Embryonic facial prominence (tissue), 1 donor: ENCODE measurements at regions not wholly inside any gene's neighbourhood (a gene's known extent, or its start where the extent isn't known, plus 50 kb on each side); places are given as distances from the start of the nearest gene placed in this dataset.
"Not testable (repeated sequence)": the region's sequence is repeated elsewhere in the genome, so short reads cannot be mapped to it uniquely, and the experiment has no call there.

Source experiments
- DNase-seq: peaks from one replicate; pipeline ENCODE4 v3.0.0-alpha.2; 2016; ENCODE audit errors: extremely low spot score

DNA sequence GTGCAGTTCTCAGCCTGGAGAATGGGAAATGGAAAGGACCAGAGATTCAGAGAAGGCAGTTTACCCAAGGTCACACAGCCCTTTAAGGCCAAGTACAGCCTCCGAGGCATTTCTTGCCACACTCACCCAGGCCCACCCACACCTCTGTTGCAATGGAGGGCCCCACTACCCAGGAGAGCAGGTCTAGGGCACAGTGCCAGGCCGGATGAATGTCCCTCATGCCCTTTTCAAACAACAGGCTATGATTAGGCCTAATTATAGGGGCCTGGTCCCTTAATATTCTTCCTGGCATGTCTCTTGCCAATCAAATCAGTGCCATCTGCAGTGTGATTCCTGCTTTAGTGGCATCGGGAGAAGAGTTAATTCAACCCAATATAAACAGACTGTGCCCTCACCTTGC lies 195.3 kb downstream of the KLRB1 start:
- not testable (repeated sequence) for DNase-seq

DNA sequence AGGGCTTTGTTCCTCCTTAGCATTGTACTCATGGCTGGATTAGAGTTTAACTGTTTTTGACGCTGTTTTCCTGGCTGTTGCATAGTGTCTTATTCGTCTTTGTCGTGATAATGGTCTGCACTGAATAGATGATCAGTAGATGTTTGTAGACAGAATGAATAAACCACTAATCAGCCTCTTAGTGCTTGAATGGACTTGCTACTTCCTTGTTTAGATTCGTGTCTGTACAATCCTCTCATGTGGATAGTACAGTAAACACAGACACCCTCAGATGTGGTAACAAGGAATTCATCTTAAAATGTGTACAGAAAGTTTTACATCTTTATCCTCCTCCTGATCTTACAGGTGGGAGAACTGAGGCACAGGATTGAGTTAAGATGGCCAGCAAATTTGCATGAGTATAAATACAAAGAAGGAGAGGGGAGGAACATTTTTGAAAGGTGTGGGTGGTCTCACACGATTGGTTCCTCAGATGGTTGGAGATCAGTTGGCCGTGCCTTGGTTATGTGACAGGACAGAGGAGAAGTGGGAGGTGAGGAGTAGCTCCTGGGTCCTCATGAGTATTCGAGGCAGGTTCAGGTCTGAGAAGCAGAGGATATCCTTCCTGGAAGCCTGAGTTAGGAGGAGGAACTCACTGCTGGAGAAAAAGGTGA lies 196.0 kb downstream of the KLRB1 start:
- DNase-seq, result not testable (repeated sequence)

DNA sequence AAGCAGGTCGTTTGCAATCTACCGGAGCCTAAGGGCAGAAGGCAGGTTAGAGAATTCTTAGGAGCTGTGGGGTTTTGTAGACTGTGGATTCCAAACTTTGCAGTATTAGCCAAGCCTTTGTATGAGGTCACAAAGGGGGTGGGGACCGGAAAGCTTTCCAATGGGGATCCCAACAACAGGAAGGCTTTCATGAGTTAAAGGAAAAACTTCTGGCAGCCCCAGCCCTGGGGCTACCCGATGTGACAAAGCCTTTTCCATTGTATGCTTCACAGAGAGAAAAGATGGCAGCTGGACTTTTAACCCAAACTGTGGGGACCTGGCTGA lies 199.2 kb upstream of the PZP start:
- DNase-seq, result not testable (repeated sequence)

DNA sequence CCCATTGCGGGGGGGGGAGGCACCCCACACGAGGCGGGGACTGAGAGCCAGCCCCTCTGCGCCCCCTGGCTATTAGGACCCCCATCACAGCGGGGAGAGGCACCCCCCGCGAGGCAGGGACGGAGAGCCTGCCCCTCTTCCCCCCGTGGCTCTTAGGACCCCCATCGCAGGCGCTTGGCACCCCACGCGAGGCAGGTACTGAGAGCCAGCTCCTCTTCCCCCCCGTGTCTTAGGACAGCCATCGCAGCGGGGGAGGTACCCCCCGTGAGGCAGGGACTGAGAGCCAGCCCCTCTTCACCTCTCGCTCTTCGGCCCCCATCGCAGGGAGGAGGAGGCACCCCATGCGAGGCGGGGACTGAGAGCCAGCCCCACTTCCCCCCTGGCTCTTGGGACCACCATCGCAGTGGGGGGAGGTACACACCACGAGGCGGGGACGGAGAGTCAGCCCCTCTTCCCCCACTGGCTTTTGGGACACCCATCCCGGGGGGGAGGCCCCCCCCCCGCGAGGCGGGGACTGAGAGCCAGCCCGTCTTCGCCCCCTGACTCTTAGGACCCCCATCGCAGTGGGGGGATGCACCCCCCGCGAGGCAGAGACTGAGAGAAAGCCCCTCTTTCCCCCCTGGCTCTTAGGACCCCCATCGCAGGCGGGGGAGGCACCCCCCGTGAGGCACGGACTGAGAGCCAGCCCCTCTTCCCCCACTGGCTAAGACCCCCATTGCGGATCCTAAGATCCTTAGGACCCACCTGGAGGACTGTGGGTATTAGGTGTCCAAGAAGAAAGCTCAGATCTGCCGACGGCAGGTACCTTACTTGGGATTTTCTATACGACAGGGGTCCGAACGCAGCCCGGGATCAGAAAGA lies 198.6 kb upstream of the PZP start:
- DNase-seq, result no peak

DNA sequence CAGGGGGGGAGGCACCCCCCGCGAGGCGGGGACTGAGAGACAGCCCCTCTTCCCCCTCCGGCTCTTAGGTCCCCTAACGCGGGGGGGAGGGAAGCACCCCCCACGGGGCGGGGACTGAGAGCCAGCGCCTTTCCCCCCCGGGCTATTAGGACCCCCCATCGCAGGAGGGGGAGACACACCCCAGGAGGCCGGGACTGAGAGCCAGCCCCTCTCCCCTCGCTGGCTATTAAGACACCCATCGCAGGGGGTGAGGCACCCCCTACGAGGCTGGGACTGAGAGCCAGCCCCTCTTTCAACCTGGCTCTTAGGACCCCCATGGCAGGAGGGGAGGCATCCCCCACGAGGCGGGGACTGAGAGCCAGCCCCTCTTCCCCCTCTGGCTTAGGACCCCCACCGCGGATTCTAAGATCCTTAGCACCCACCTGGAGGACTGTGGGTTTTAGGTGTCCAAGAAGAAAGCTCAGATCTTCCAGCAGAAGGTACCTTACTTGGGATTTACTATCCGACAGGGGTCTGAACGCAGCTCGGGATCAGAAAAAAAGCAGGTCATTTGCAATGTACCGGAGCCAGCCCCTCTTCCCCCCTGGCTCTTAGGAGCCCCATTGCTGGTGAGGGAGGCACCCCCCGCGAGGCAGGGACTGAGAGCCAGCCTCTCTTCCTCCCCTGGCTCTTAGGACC lies 197.8 kb upstream of the PZP start:
- DNase-seq, result no peak

DNA sequence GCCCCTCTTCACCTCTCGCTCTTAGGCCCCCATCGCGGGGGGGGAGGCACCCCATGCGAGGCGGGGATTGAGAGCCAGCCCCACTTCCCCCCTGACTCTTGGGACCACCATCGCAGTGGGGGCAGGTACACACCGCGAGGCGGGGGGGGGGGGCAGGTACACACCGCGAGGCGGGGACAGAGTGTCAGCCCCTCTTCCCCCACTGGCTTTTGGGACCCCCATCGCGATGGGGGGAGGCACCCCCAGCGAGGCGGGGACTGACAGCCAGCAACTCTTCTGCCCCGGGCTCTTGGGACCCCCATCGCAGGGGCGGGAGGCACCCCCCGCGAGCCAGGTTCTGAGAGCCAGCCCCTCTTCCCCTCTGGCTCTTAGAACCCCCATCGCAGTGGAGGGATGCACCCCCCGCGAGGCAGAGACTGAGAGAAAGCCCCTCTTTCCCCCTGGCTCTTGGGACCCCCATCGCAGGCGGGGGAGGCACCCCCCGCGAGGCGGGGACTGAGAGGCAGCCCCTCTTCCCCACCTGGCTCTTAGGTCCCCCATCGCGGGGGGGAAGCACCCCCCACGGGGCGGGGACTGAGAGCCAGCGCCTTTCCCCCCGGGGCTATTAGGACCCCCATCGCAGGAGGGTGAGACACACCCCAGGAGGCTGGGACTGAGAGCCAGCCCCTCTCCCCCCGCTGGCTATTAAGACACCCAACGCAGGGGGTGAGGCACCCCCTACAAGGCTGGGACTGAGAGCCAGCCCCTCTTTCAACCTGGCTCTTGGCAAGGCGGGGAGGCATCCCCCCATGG lies 196.5 kb upstream of the PZP start:
- no peak for DNase-seq

DNA sequence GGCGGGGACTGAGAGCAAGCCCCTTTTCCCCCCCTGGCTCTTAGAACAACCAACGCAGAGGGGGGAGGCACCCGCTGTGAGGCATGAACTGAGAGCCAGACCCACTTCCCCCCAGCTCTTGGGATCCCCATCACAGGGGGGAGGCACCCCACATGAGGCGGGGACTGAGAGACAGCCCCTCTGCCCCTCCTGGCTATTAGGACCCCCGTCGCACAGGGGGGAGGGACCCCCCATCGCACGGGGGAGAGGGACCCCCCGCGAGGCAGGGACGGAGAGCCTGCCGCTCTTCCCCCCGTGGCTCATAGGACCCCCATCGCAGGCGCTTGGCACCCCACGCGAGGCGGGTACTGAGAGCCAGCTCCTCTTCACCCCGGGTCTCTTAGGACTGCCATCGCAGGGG lies 195.8 kb upstream of the PZP start:
- DNase-seq, result no peak

DNA sequence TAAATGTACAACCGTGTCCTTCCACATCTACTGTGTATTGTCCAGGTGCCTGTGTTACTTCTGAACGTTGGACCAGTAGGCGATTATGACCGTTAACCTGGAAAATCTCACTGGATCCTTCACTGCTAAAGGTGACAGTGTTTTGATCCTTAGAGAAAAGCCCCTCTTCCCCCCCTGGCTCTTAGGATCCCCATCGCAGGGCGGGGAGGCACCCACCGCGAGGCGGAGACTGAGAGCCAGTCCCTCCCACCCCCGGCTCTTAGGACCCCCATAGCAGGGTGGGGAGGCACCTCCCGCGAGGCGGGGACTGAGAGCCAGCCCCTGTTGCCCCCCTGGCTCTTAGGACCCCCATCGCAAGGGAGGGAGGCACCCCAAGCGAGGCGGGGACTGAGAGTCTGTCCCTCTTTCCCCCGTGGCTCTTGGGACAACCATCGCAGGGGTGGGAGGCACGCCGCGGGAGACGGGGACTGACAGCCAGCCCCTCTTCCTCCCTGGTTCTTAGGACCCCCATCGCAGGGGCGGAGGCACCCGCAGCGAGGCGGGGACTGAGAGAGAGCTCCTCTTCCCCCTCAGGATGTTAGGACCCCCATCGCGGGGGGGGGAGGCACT lies 194.3 kb upstream of the PZP start:
- not testable (repeated sequence) for DNase-seq

DNA sequence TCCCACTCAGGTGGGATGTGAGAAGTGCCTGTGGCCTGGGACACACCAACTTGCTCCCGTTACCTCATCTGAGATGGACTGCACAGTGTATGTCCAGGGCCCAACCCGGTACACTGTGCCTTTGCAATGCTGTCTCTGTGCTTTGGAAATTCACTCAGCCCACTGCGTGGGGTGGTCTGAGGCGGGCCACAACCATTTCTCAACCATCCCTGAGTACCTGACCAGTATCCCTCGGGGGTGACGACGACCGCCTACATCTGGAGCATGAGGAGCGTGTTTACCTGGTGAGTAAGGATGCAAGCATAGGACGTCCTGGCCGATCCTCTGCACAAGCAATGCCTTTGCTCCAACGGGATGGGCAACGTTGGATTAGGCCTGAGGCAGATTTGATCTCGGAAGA lies 188.2 kb upstream of the PZP start:
- not testable (repeated sequence) for DNase-seq

DNA sequence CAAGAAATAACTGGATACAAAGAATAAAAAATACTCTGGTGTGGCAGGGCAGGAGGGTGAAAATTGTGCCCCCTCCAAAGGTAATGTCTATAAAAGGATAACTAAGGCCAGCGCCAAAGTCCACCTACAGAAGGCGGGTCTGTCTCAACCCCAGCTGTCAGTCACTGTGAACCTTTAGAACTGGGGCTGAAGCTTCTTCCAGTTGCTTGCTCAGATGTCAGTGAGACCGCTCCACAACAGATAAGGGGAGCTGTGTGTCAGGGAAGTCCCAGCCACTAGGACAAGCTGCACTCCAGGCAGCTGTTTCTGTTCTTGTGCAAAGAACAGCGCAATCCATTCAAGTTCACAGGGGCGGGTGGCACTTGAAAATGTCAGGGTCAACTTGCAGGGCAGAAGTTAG lies 187.0 kb upstream of the PZP start:
- not testable (repeated sequence) for DNase-seq

DNA sequence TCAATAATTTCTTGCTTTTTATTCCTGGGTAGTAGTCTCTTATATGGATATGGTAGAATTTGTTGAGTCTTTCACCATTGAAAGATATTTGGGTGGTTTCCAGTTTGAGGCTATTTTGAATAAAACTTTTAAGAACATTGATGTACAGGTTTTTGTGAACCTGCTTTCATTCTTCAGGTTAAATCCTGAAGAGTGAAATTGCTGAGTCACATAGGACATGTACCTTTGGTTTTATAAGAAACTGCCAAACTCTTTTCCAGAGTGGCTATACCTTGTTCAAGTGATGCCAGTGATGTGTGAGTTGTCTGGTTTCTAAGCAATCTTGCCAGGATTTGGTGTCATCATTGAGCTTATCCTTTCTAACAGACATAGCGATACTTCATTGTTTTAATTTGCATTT lies 184.6 kb upstream of the PZP start:
- no peak for DNase-seq

DNA sequence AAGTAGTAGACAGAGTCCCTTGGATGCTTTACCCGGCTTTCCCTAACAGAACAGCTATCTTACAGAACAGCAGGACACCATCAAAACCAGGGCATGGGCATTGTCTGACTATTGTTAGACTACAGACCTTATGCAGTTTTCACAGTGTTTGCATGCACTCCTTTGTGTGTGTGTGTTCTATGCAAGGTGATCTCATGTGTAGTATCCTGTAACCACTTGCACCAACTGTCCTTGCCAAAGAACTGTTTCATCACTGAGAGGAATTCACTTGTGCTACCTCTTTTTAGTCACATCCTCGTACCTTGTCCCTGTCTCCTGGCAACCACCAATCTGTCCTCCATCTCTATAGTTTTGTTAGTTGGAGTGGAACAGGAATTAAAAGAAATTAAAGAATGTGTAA lies 183.6 kb upstream of the PZP start:
- no peak for DNase-seq

DNA sequence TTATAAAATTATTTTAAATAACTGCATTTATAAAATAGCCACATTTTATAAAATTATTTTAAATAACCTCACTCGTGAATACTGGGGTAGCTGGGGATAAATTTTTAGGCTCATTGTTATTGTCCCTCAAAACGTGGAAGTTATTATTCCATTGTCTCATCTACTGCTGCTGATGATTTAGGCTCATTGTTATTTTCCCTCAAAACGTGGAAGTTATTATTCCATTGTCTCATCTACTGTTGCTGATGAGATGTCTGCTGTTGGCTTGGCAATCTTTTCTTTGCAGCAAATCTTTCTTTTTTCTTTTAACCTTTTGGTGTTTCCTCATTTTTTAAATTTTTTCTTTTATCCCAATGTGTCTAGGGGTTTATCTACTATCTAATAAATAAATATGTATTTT lies 182.6 kb upstream of the PZP start:
- no peak for DNase-seq

DNA sequence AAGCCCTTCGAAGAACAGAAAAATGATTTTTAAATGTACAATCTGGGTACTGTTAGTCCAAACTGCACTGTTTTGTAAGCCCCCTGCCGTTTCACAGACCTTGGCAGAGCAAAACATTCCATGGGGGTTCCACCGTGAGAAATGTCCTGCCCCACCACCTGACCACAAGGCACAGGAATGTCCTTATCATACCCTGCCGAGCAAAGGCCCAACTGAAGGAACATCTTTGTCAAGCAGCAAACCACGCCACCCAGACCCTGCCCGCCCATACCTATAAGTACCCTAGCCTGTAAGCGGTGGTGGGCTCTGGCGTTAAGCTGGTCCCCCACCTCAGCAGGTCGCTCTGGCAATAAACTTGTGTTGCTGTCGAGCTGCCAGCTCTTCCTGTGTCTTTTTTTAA lies 181.6 kb upstream of the PZP start:
- no peak for DNase-seq

DNA sequence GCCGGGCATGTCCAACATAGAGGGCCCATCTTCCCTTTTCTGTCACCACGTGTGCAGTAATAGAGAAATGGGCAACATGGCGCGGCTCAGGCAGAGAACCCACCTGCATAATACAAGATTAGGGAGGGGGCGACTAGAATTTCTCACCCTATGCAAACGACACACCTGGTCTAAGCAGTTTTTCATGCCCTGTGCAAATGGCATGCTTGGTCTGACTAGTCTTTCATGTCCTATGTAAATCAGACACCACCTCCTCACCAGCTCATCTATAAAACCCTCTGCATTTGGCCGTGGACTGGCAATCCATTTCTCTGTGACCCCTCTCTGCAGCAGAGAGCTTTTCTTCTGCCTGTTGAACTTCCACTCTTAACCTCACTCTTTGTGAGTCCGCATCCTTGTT lies 180.2 kb upstream of the PZP start:
- DNase-seq, result no peak

DNA sequence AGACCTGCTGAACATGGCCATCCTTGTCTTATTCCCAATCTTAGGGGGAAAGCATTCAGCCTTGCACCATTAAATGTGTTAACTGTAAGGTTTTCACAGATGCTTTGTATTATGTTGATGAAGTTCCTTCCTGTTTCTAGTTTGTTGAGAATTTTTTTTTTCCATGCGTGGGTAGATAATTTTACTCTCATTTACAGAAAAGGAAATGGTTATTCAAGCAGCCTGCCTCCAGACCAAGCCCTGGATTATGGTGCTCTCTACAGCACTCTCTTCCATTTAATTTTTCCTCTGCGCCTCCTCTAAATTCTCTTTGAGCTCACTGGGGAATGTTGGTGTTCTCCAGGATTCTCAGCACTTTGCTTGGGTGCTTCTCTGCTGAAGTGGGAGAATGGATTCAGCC lies 179.3 kb upstream of the PZP start:
- DNase-seq, result no peak

DNA sequence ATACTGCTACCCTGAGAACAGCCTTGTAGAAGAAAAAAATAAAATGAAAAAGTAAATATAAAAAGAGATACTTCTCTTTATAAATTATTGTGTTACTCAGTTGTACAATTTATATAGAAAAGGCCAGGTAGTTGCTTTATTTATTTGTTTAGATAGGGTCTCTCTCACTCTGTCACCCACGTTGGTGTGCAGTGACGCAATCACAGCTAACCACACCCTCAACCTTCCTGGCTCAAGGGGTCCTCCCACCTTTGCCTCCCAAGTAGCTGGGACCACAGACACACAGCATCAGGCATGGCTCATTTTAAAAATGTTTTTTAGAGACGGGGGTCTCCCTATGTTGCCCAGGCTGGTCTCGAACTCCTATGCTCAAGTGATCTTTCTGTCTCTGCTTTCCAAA lies 175.4 kb upstream of the PZP start:
- DNase-seq, result no peak

DNA sequence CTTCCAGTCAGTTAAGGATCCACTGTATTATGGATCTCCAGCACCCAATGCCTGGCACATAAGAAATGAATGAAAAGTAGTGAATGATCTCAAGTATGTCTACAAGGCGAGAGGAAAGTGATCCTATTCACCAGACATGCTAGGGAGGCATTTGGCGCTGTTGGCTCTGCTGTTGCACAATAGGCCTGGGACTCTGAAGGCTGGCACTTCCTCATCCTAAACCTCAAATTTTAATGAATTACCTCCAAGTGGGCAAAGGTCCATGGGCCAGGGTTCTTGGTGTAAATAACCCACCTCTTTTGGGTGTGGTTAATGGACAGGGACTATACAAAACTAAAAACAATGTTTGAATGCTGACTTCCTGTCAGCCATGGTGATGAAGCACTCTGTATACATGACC lies 173.4 kb upstream of the PZP start:
- DNase-seq, result no peak

DNA sequence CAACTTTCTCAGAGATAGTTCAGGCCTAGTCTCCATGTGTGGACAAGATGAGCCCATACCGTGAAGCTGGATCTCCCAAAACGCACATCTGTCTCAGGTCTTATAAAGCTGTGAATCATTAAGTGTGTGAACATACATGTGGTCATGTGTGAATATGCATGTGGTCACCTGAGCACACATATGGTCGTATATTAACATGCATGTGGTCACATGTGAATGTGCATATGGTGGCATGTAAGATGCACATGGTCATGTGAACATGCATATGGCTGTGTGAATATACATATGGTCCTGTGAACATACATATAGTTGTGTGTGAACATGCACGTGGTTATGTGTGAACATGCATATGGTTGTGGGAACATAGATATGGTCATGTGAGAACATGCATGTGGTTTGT lies 172.5 kb upstream of the PZP start:
- no peak for DNase-seq

DNA sequence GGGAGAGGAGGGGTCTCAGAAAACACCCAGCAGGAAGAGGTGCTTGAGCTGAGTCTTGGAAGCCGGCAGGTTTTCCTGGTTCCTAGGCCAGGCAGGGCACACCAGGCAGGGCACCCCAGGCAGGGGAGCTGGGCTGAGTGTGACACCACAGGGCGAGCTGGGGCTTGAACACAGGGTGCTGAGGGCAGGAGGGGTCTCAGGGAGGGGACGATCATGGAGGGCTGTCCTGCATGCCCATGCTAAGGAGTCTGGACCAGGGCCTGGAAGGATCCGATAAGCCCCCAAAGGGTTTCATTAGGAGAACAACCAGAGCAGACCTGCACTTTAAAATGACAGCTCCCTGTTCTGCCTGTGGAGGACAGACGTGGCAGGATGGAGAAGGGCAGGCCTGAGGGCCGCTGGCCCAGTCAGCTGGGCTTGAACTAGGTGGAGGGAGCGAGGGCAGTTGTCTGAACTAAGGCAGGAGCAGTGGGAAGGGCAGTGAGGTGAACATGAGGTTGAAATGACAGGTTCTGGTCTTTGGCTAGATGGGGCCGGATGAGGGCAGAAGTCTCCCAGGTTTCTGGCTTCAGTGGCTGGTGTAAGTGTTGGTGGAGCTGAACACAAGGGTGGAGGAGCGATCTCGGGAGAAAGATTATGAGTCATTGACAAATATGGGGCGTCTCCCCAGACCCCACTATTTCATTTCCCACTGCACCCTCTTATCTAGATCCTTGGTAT lies 171.0 kb upstream of the PZP start:
- DNase-seq, result no peak

DNA sequence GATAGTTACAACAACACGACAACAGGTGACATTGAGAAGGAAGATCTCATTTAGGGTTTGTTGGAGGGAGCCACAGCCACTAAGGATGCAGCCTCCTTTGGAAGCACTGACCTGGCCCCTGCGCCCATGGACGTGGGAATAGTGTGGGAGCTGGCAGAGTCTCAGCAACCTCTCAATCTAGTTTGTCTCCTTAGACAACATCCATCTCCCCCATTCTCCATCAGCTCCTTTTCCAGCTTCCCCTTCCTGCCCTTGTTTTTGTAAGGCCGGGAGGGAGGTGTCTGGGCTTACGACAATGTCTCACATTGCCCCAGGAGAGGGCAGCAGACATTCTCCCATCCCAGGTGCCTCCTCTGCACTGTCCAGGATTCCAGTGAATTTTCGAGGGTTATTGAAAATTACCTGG lies 170.2 kb upstream of the PZP start:
- no peak for DNase-seq
